Middle frontal gyrus (tissue), 1 donor: ENCODE measurements at regions not wholly inside any gene's neighbourhood (a gene's known extent, or its start where the extent isn't known, plus 50 kb on each side); places are given as distances from the start of the nearest gene placed in this dataset.

Source experiments
- DNase-seq: peaks from one replicate; pipeline ENCODE4 v3.0.0-alpha.2; 2015; ENCODE audit warnings: low spot score; ENCODE audit errors: extremely low spot score

GRCh38 chr2:160942476-160943142 is 217.6 kb upstream of the TANK start:
- DNase-seq, result no peak

GRCh38 chr2:160943414-160943813 is 216.8 kb upstream of the TANK start:
- DNase-seq, result no peak

GRCh38 chr2:160952464-160953254 is 207.6 kb upstream of the TANK start:
- DNase-seq, result no peak

- no peak for DNase-seq
These were observed 204.7 kb upstream of the TANK start for GRCh38 chr2:160955578-160955977.

- DNase-seq, result no peak
These were observed 203.9 kb upstream of the TANK start for GRCh38 chr2:160956243-160956802.

- DNase-seq, result no peak
These were observed 196.3 kb upstream of the TANK start for GRCh38 chr2:160963957-160964356.

GRCh38 chr2:160967523-160967922 is 192.7 kb upstream of the TANK start:
- no peak for DNase-seq

GRCh38 chr2:160968183-160968582 is 192.0 kb upstream of the TANK start:
- DNase-seq, result no peak

GRCh38 chr2:160970052-160970965 is 189.9 kb upstream of the TANK start:
- DNase-seq, result no peak

- no peak for DNase-seq
These were observed 186.2 kb upstream of the TANK start for GRCh38 chr2:160973991-160974390.

- no peak for DNase-seq
These were observed 185.4 kb upstream of the TANK start for GRCh38 chr2:160974803-160975202.

GRCh38 chr2:160976797-160977196 is 183.4 kb upstream of the TANK start:
- no peak for DNase-seq

- DNase-seq, result no peak
These were observed 182.9 kb upstream of the TANK start for GRCh38 chr2:160977376-160977775.

GRCh38 chr2:160977854-160978253 is 182.4 kb upstream of the TANK start:
- DNase-seq, result no peak

- DNase-seq, result no peak
These were observed 175.7 kb upstream of the TANK start for GRCh38 chr2:160984426-160985077.

- no peak for DNase-seq
These were observed 170.4 kb upstream of the TANK start for GRCh38 chr2:160989778-160990177.

- no peak for DNase-seq
These were observed 166.6 kb upstream of the TANK start for GRCh38 chr2:160993654-160994061.

GRCh38 chr2:160994141-160995002 is 165.9 kb upstream of the TANK start:
- peak; percentile 84 for DNase-seq

GRCh38 chr2:160996584-160996983 is 163.6 kb upstream of the TANK start:
- no peak for DNase-seq

GRCh38 chr2:161004379-161004778 is 155.8 kb upstream of the TANK start:
- DNase-seq, result no peak
